Naive thymus-derived CD4-positive, alpha-beta T cell (primary cell): ENCODE measurements at regions not wholly inside any gene's neighbourhood (a gene's known extent, or its start where the extent isn't known, plus 50 kb on each side); places are given as distances from the start of the nearest gene placed in this dataset.

ENCODE experiments used
- ATAC-seq: fragments of 150-1000 bp; cut with Tn5 transposase; 2 replicates; pipeline ENCODE4 v1.10.0; 2021; ENCODE audit warnings: mild to moderate bottlenecking, moderate library complexity
- CTCF ChIA-PET: fragments of 350-600 bp; sonication (Branson Sonifier 250); formaldehyde crosslinking; loops from one replicate; lab custom pipeline; 2021; ENCODE audit warnings: antibody characterized with exemption; lab: Charles Lee
- POLR2A ChIA-PET: fragments of 350-600 bp; sonication (Branson Sonifier 250); formaldehyde crosslinking; loops from one replicate; lab custom pipeline; 2021; ENCODE audit warnings: antibody characterized with exemption, inconsistent platforms; lab: Charles Lee
- DNase-seq, 9 donors: peaks; one replicate each; pipeline versions ENCODE4 v3.0.0 to v3.0.0-alpha.2; 2020 to 2022; ENCODE audit warnings: mixed read lengths in 1 of 9
- H3K27ac ChIP-seq: one replicate; pipeline ENCODE4 v1.7.0; 2013; ENCODE audit warnings: mild to moderate bottlenecking, low read depth, low read length, moderate library complexity
- H3K27me3 ChIP-seq, 2 donors: one replicate each; pipeline ENCODE4 v1.7.0; 2013; ENCODE audit warnings: low read length in 2 of 2, mild to moderate bottlenecking in 2 of 2, moderate library complexity in 2 of 2; ENCODE audit not compliant: control insufficient read depth in 2 of 2, insufficient read depth in 2 of 2
- H3K36me3 ChIP-seq, 3 experiments: 1 replicate in 2 of 3; 2 replicates in 1 of 3; pipeline ENCODE4 v1.7.0; 2013; ENCODE audit warnings: low read length in 3 of 3, mild to moderate bottlenecking in 3 of 3, moderate library complexity in 1 of 3; ENCODE audit not compliant: insufficient read depth in 3 of 3, control insufficient read depth in 2 of 3
- H3K4me1 ChIP-seq, 2 donors: one replicate each; pipeline ENCODE4 v1.7.0; 2013; ENCODE audit warnings: low read length in 2 of 2, mild to moderate bottlenecking in 2 of 2, moderate library complexity in 1 of 2; ENCODE audit not compliant: control insufficient read depth in 2 of 2, insufficient read depth in 2 of 2
- H3K4me3 ChIP-seq: 2 replicates; pipeline ENCODE4 v1.7.0; 2013; ENCODE audit warnings: mild to moderate bottlenecking, low read length
- H3K9me3 ChIP-seq, 3 experiments: 1 replicate in 2 of 3; 2 replicates in 1 of 3; pipeline ENCODE4 v1.7.0; 2013; ENCODE audit warnings: low read length in 3 of 3; ENCODE audit not compliant: control insufficient read depth in 2 of 3
- H3K27ac Mint-ChIP-seq, 9 donors: one replicate each; pipeline ENCODE4 v1.8.0; 2020 to 2022; ENCODE audit warnings: mixed read lengths in 9 of 9, mild to moderate bottlenecking in 8 of 9, moderate library complexity in 5 of 9, inconsistent platforms in 2 of 9
- H3K27me3 Mint-ChIP-seq, 5 donors: one replicate each; pipeline ENCODE4 v1.8.0; 2021 to 2022; ENCODE audit warnings: mixed read lengths in 5 of 5, mild to moderate bottlenecking in 1 of 5
- H3K36me3 Mint-ChIP-seq, 5 donors: one replicate each; pipeline ENCODE4 v1.8.0; 2020 to 2022; ENCODE audit warnings: mixed read lengths in 5 of 5, mild to moderate bottlenecking in 3 of 5, inconsistent platforms in 1 of 5
- H3K4me1 Mint-ChIP-seq, 7 donors: one replicate each; pipeline ENCODE4 v1.8.0; 2020 to 2022; ENCODE audit warnings: mixed read lengths in 7 of 7, mild to moderate bottlenecking in 3 of 7, inconsistent platforms in 1 of 7
- H3K4me3 Mint-ChIP-seq, 10 donors: one replicate each; pipeline ENCODE4 v1.8.0; 2020 to 2022; ENCODE audit warnings: mild to moderate bottlenecking in 10 of 10, mixed read lengths in 10 of 10, moderate library complexity in 6 of 10, inconsistent platforms in 2 of 10
- H3K9me3 Mint-ChIP-seq, 11 donors: one replicate each; pipeline ENCODE4 v1.8.0; 2020 to 2022; ENCODE audit warnings: mixed read lengths in 11 of 11, mild to moderate bottlenecking in 4 of 11, inconsistent platforms in 1 of 11, moderate library complexity in 1 of 11
- intact Hi-C, 2 donors: fragments of 100-400 bp; cut with micrococcal nuclease; formaldehyde crosslinking; loops; one replicate each; pipeline ENCODE4 v1.15.1; 2023

GRCh38 chr22:22818861-22819855 is 68.5 kb upstream of the IGLL5 start:
- peak; percentile 59 for ATAC-seq
- ChIA-PET POLR2A (interaction anchor here (1.0 to 10.4 kb wide), 9 partner anchors 7 to 66 kb away, joined by 3 to 96 read pairs (median 4); no protein-coding TSS in a partner anchor), CTCF (interaction anchor here (0.7 to 16.4 kb wide), 9 partner anchors 9 to 74 kb away, joined by 3 to 322 read pairs (median 3); no protein-coding TSS in a partner anchor)
- Histone ChIP-seq H3K27me3 (no peaks in the 10 kb centered on the region), H3K9me3 (no peaks in the 10 kb centered on the region), H3K36me3 (no peaks in the 10 kb centered on the region), H3K27ac (peak overlapping the region; percentile 66), H3K4me1 (peaks cover 90 to 92% of the 10 kb centered on the region in 2 donors), H3K4me3 (peak overlapping the region; percentile 50)
- DNase-seq, result peak in 5 of 9 donors; percentile 38 to 52 (median 43)
- Mint-ChIP-seq H3K27me3 (peaks cover 0 to 2% (median 0%) of the 10 kb centered on the region in 5 donors), H3K27ac (peak overlapping the region; percentile 84 to 99 (median 91)), H3K4me3 (peak overlapping the region; percentile 55 to 88 (median 80)), H3K9me3 (peaks cover 0 to 2% (median 0%) of the 10 kb centered on the region in 11 donors), H3K4me1 (peaks cover 87 to 99% (median 99%) of the 10 kb centered on the region in 7 donors), H3K36me3 (peaks cover 0 to 6% (median 0%) of the 10 kb centered on the region in 5 donors)
- intact Hi-C loops, result loop anchor here (1.0 to 5.0 kb wide), 2 partner anchors 9 to 48 kb away; no protein-coding TSS in a partner anchor

GRCh38 chr22:22820076-22820475 is 67.5 kb upstream of the IGLL5 start:
- Histone ChIP-seq H3K4me3 (peak overlapping the region; percentile 50), H3K27me3 (no peaks in the 10 kb centered on the region), H3K36me3 (no peaks in the 10 kb centered on the region), H3K4me1 (peaks cover 89 to 91% of the 10 kb centered on the region in 2 donors), H3K9me3 (no peaks in the 10 kb centered on the region), H3K27ac (peak overlapping the region; percentile 66)
- ChIA-PET POLR2A (interaction anchor here (0.9 to 10.4 kb wide), 8 partner anchors 8 to 54 kb away, joined by 3 to 96 read pairs (median 6); no protein-coding TSS in a partner anchor), CTCF (interaction anchor here (0.7 to 16.4 kb wide), 8 partner anchors 10 to 61 kb away, joined by 3 to 322 read pairs (median 3); no protein-coding TSS in a partner anchor)
- Mint-ChIP-seq H3K27ac (peak overlapping the region; percentile 84 to 99 (median 91)), H3K27me3 (peaks cover 0 to 2% (median 0%) of the 10 kb centered on the region in 5 donors), H3K4me3 (peak overlapping the region; percentile 55 to 88 (median 80)), H3K9me3 (peaks cover 0 to 2% (median 0%) of the 10 kb centered on the region in 11 donors), H3K36me3 (peaks cover 0 to 6% (median 0%) of the 10 kb centered on the region in 5 donors), H3K4me1 (peaks cover 86 to 99% (median 98%) of the 10 kb centered on the region in 7 donors)
- ATAC-seq, result no peak
- intact Hi-C loops, result loop anchor here in 1 of 2 donors (1.0 to 10.0 kb wide), 3 partner anchors 28 to 425 kb away; no protein-coding TSS in a partner anchor
- no peak for DNase-seq

GRCh38 chr22:22820626-22821025 is 67.0 kb upstream of the IGLL5 start:
- intact Hi-C loops, result loop anchor here in 1 of 2 donors (1.0 to 10.0 kb wide), 3 partner anchors 28 to 424 kb away; no protein-coding TSS in a partner anchor
- CTCF ChIA-PET, result interaction anchor here (0.9 to 16.4 kb wide), 7 partner anchors 11 to 61 kb away, joined by 3 to 322 read pairs (median 3); no protein-coding TSS in a partner anchor
- POLR2A ChIA-PET, result interaction anchor here (0.9 to 10.4 kb wide), 9 partner anchors 9 to 53 kb away, joined by 3 to 96 read pairs (median 5); no protein-coding TSS in a partner anchor
- peaks cover 84 to 86% of the 10 kb centered on the region in 2 donors for H3K4me1 ChIP-seq
- Mint-ChIP-seq H3K4me1 (peaks cover 86 to 99% (median 98%) of the 10 kb centered on the region in 7 donors), H3K27me3 (peaks cover 0 to 4% (median 0%) of the 10 kb centered on the region in 5 donors), H3K36me3 (peaks cover 0 to 6% (median 0%) of the 10 kb centered on the region in 5 donors), H3K4me3 (peak overlapping the region; percentile 55 to 88 (median 80)), H3K27ac (peak overlapping the region; percentile 84 to 99 (median 91)), H3K9me3 (peaks cover 0 to 5% (median 0%) of the 10 kb centered on the region in 11 donors)
- ATAC-seq, result peak; percentile 83
- no peaks in the 10 kb centered on the region for H3K36me3 ChIP-seq
- DNase-seq, result peak in 8 of 9 donors; percentile 16 to 81 (median 76)
- H3K9me3 ChIP-seq, result no peaks in the 10 kb centered on the region
- peak overlapping the region; percentile 50 for H3K4me3 ChIP-seq
- H3K27me3 ChIP-seq, result no peaks in the 10 kb centered on the region
- peak overlapping the region; percentile 66 for H3K27ac ChIP-seq

- ChIA-PET CTCF (interaction anchor here (1.1 to 16.4 kb wide), 4 partner anchors 12 to 60 kb away, joined by 3 to 322 read pairs (median 158); no protein-coding TSS in a partner anchor), POLR2A (interaction anchor here (1.0 to 10.4 kb wide), 7 partner anchors 8 to 44 kb away, joined by 3 to 96 read pairs (median 3); no protein-coding TSS in a partner anchor)
- H3K4me3 ChIP-seq, result peak overlapping the region; percentile 1
These were observed 66.3 kb upstream of the IGLL5 start for GRCh38 chr22:22821340-22821739.

GRCh38 chr22:22822106-22822505 is 65.5 kb upstream of the IGLL5 start:
- Histone ChIP-seq H3K27me3 (no peaks in the 10 kb centered on the region), H3K4me1 (peaks cover 69 to 71% of the 10 kb centered on the region in 2 donors), H3K27ac (peak overlapping the region; percentile 58), H3K4me3 (peak overlapping the region; percentile 24), H3K36me3 (no peaks in the 10 kb centered on the region), H3K9me3 (no peaks in the 10 kb centered on the region)
- Mint-ChIP-seq H3K27me3 (peaks cover 0 to 4% (median 0%) of the 10 kb centered on the region in 5 donors), H3K4me3 (peak overlapping the region in 9 of 10 donors; percentile 31 to 82 (median 72)), H3K36me3 (peaks cover 0 to 6% (median under 1%) of the 10 kb centered on the region in 5 donors), H3K9me3 (peaks cover 0 to 5% (median 0%) of the 10 kb centered on the region in 11 donors), H3K4me1 (peaks cover 74 to 99% (median 95%) of the 10 kb centered on the region in 7 donors), H3K27ac (peak overlapping the region; percentile 84 to 99 (median 93))
- no peak for DNase-seq
- CTCF ChIA-PET, result interaction anchor here (0.7 to 16.0 kb wide), 7 partner anchors 9 to 59 kb away, joined by 3 to 247 read pairs (median 3); no protein-coding TSS in a partner anchor
- POLR2A ChIA-PET, result interaction anchor here (0.6 to 10.4 kb wide), 12 partner anchors 9 to 53 kb away, joined by 3 to 96 read pairs (median 4); no protein-coding TSS in a partner anchor
- peak; percentile 1 for ATAC-seq
- intact Hi-C loops, result loop anchor here in 1 of 2 donors (1.0 to 10.0 kb wide), 2 partner anchors 8 to 423 kb away; no protein-coding TSS in a partner anchor

More at GRCh38 chr22:22821340-22821739, 66.3 kb upstream of the IGLL5 start:
- ATAC-seq, result no peak
- H3K27ac Mint-ChIP-seq, result peak overlapping the region; percentile 84 to 99 (median 93)
- H3K4me1 Mint-ChIP-seq, result peaks cover 81 to 99% (median 97%) of the 10 kb centered on the region in 7 donors
- no peaks in the 10 kb centered on the region for H3K27me3 ChIP-seq
- peak overlapping the region; percentile 58 for H3K27ac ChIP-seq
- intact Hi-C loops, result loop anchor here in 1 of 2 donors (10.0 kb wide), 1 partner anchor 423 kb away; no protein-coding TSS in a partner anchor
- H3K4me1 ChIP-seq, result peaks cover 77 to 79% of the 10 kb centered on the region in 2 donors
- H3K27me3 Mint-ChIP-seq, result peaks cover 0 to 4% (median 0%) of the 10 kb centered on the region in 5 donors
- no peak for DNase-seq
- H3K9me3 ChIP-seq, result no peaks in the 10 kb centered on the region
- H3K36me3 ChIP-seq, result no peaks in the 10 kb centered on the region
- H3K36me3 Mint-ChIP-seq, result peaks cover 0 to 6% (median 0%) of the 10 kb centered on the region in 5 donors
- peak overlapping the region; percentile 58 to 82 (median 78) for H3K4me3 Mint-ChIP-seq
- H3K9me3 Mint-ChIP-seq, result peaks cover 0 to 5% (median 0%) of the 10 kb centered on the region in 11 donors
